SK-N-SH treated with all-trans-retinoic acid at 6 μM for 48 hours (cell line): ENCODE measurements at regions not wholly inside any gene's neighbourhood (a gene's known extent, or its start where the extent isn't known, plus 50 kb on each side); places are given as distances from the start of the nearest gene placed in this dataset.

ENCODE experiments used
- ARNTL ChIP-seq: fragments of 450-650 bp; formaldehyde crosslinking; IDR thresholded peaks from 2 replicates; pipeline ENCODE4 v1.5.0; 2020; ENCODE audit warnings: low read depth, mild to moderate bottlenecking, moderate library complexity, borderline replicate concordance
- BACH2 ChIP-seq: fragments of 250-450 bp; sonication (Bioruptor Pico); IDR thresholded peaks from 2 replicates; pipeline ENCODE4 v1.9.0; 2021; ENCODE audit warnings: mild to moderate bottlenecking, borderline replicate concordance
- CREB5 ChIP-seq: fragments of 250-450 bp; sonication (Bioruptor Pico); IDR thresholded peaks from 2 replicates; pipeline ENCODE4 v1.5.1; 2020; ENCODE audit warnings: low read depth, mild to moderate bottlenecking, moderate library complexity
- CSDC2 ChIP-seq: fragments of 250-450 bp; sonication (Bioruptor Pico); IDR thresholded peaks from 2 replicates; pipeline ENCODE4 v1.5.0; 2020; ENCODE audit warnings: mild to moderate bottlenecking, moderate library complexity
- OSR1 ChIP-seq: fragments of 250-450 bp; sonication (Bioruptor Pico); IDR thresholded peaks from 2 replicates; pipeline ENCODE4 v1.8.0; 2022; ENCODE audit warnings: moderate library complexity, mild to moderate bottlenecking, inconsistent platforms
- PPARA ChIP-seq: fragments of 250-450 bp; sonication (Bioruptor Pico); IDR thresholded peaks from 2 replicates; pipeline ENCODE4 v1.5.0; 2020; ENCODE audit warnings: mild to moderate bottlenecking, borderline replicate concordance
- TCF4 ChIP-seq: fragments of 250-450 bp; sonication (Bioruptor Pico); IDR thresholded peaks from 2 replicates; pipeline ENCODE4 v1.8.0; 2021; ENCODE audit warnings: mild to moderate bottlenecking, moderate library complexity, borderline replicate concordance
- ZC3H10 ChIP-seq: fragments of 250-450 bp; sonication (Bioruptor Pico); IDR thresholded peaks from 2 replicates; pipeline ENCODE4 v1.5.1; 2021; ENCODE audit warnings: mild to moderate bottlenecking, moderate library complexity
- ZFP30 ChIP-seq: fragments of 450-650 bp; formaldehyde crosslinking; IDR thresholded peaks from 2 replicates; pipeline ENCODE4 v1.5.0; 2022; ENCODE audit warnings: mild to moderate bottlenecking, moderate library complexity
- ZNF70 ChIP-seq: fragments of 450-650 bp; formaldehyde crosslinking; IDR thresholded peaks from 2 replicates; pipeline ENCODE4 v1.5.0; 2020; ENCODE audit warnings: mild to moderate bottlenecking, moderate library complexity
- TF ChIP-seq, protein P1 (sequence below): fragments of 250-450 bp; sonication (Bioruptor Pico); IDR thresholded peaks from 2 replicates; pipeline ENCODE4 v1.8.0; 2020; ENCODE audit warnings: mild to moderate bottlenecking, moderate library complexity, borderline replicate concordance
- TF ChIP-seq, protein P2 (sequence below): fragments of 250-450 bp; sonication (Bioruptor Pico); IDR thresholded peaks from 2 replicates; pipeline ENCODE4 v1.5.0; 2020; ENCODE audit warnings: mild to moderate bottlenecking, moderate library complexity

DNA sequence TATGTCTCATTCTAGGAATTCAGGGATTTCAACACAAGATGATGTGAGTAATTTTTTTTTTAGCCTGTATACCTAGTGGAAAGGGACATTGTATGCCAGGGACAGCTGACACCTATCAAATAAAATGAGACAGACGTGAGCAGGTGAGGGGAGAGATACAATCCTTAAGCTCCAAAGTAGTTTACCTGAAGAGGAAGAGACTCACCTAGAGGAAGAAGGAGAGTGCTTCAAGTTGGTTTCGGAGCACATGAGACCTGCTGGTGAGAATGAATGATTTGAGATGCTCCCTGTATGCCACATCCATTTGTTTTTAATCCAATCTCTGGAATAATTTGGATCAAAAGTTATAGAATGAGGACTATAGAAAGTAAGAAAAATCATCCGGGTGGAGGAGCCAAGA, 915.4 kb upstream of the FBXO33 start:
- TF ChIP-seq PPARA (no peak), ARNTL (CRISPR knock-in tag) (no peak), TCF4 (no peak), ZC3H10 (CRISPR knock-in tag) (no peak), CREB5 (CRISPR knock-in tag) (no peak), OSR1 (CRISPR knock-in tag) (no peak), CSDC2 (no peak), ZNF70 (no peak), ZFP30 (no peak), BACH2 (CRISPR knock-in tag) (no peak)
- TF ChIP-seq, protein P1, sequence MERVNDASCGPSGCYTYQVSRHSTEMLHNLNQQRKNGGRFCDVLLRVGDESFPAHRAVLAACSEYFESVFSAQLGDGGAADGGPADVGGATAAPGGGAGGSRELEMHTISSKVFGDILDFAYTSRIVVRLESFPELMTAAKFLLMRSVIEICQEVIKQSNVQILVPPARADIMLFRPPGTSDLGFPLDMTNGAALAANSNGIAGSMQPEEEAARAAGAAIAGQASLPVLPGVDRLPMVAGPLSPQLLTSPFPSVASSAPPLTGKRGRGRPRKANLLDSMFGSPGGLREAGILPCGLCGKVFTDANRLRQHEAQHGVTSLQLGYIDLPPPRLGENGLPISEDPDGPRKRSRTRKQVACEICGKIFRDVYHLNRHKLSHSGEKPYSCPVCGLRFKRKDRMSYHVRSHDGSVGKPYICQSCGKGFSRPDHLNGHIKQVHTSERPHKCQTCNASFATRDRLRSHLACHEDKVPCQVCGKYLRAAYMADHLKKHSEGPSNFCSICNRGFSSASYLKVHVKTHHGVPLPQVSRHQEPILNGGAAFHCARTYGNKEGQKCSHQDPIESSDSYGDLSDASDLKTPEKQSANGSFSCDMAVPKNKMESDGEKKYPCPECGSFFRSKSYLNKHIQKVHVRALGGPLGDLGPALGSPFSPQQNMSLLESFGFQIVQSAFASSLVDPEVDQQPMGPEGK: no peak
- TF ChIP-seq, protein P2, sequence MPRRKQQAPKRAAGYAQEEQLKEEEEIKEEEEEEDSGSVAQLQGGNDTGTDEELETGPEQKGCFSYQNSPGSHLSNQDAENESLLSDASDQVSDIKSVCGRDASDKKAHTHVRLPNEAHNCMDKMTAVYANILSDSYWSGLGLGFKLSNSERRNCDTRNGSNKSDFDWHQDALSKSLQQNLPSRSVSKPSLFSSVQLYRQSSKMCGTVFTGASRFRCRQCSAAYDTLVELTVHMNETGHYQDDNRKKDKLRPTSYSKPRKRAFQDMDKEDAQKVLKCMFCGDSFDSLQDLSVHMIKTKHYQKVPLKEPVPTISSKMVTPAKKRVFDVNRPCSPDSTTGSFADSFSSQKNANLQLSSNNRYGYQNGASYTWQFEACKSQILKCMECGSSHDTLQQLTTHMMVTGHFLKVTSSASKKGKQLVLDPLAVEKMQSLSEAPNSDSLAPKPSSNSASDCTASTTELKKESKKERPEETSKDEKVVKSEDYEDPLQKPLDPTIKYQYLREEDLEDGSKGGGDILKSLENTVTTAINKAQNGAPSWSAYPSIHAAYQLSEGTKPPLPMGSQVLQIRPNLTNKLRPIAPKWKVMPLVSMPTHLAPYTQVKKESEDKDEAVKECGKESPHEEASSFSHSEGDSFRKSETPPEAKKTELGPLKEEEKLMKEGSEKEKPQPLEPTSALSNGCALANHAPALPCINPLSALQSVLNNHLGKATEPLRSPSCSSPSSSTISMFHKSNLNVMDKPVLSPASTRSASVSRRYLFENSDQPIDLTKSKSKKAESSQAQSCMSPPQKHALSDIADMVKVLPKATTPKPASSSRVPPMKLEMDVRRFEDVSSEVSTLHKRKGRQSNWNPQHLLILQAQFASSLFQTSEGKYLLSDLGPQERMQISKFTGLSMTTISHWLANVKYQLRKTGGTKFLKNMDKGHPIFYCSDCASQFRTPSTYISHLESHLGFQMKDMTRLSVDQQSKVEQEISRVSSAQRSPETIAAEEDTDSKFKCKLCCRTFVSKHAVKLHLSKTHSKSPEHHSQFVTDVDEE: no peak
